Osteocyte (in vitro differentiated cells): ENCODE measurements at regions not wholly inside any gene's neighbourhood (a gene's known extent, or its start where the extent isn't known, plus 50 kb on each side); places are given as distances from the start of the nearest gene placed in this dataset.

Source experiments
- DNase-seq: peaks from one replicate; pipeline ENCODE4 v3.0.0; 2021; ENCODE audit warnings: mixed read lengths; ENCODE audit not compliant: unreplicated experiment; ENCODE audit errors: extremely low spot score
- H3K27ac Mint-ChIP-seq: one replicate; pipeline ENCODE4 v1.8.0; 2021; ENCODE audit warnings: mild to moderate bottlenecking, mixed read lengths; ENCODE audit not compliant: unreplicated experiment
- H3K27me3 Mint-ChIP-seq: one replicate; pipeline ENCODE4 v1.8.0; 2021; ENCODE audit warnings: mixed read lengths; ENCODE audit not compliant: unreplicated experiment
- H3K36me3 Mint-ChIP-seq: one replicate; pipeline ENCODE4 v1.8.0; 2021; ENCODE audit warnings: mixed read lengths; ENCODE audit not compliant: unreplicated experiment
- H3K4me1 Mint-ChIP-seq: one replicate; pipeline ENCODE4 v1.8.0; 2021; ENCODE audit warnings: mixed read lengths; ENCODE audit not compliant: unreplicated experiment
- H3K4me3 Mint-ChIP-seq: one replicate; pipeline ENCODE4 v1.8.0; 2021; ENCODE audit warnings: mild to moderate bottlenecking, moderate library complexity, mixed read lengths; ENCODE audit not compliant: unreplicated experiment
- H3K9me3 Mint-ChIP-seq: one replicate; pipeline ENCODE4 v1.8.0; 2021; ENCODE audit warnings: mixed read lengths; ENCODE audit not compliant: unreplicated experiment
- CTCF ChIP-seq: fragments of 200-600 bp; sonication (generic); IDR thresholded peaks from 2 replicates; pipeline ENCODE4 v1.5.0; 2021; ENCODE audit warnings: antibody characterized with exemption, mild to moderate bottlenecking, moderate library complexity

DNA sequence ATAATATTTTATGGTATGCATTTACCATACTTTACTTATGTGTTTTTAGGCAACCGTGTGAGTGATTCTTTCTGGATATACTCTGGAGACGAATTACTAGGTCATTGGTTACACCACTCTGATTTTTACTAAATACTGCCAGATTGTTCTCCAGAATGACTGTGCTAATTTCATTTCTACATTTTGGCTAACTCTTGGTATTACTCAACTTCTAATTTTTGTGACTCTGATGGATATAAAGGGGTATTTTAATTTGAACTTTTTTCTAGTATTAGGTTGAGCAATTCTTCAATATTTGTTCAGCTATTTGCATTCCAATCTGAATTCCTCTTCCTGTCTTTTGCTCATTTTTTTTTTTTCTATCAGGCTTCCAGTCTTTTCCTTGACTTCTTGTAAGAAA is 223.6 kb downstream of the MDFIC start:
- no peak for DNase-seq

GRCh38 chr7:115137816-115138215 is 215.9 kb downstream of the MDFIC start:
- H3K27me3 Mint-ChIP-seq, result peaks cover 5% of the 10 kb centered on the region
- no peak for DNase-seq
- H3K9me3 Mint-ChIP-seq, result no peaks in the 10 kb centered on the region
- H3K4me3 Mint-ChIP-seq, result no peak overlapping the region
- H3K27ac Mint-ChIP-seq, result no peak overlapping the region
- H3K36me3 Mint-ChIP-seq, result no peaks in the 10 kb centered on the region
- TF ChIP-seq CTCF, result no peak
- H3K4me1 Mint-ChIP-seq, result no peaks in the 10 kb centered on the region

More for the DNA sequence above, 223.6 kb downstream of the MDFIC start:
- H3K9me3 Mint-ChIP-seq, result no peaks in the 10 kb centered on the region
- H3K4me3 Mint-ChIP-seq, result no peak overlapping the region
- H3K27me3 Mint-ChIP-seq, result peaks cover 3% of the 10 kb centered on the region
- H3K4me1 Mint-ChIP-seq, result peaks cover 8% of the 10 kb centered on the region
- no peak overlapping the region for H3K27ac Mint-ChIP-seq
- no peaks in the 10 kb centered on the region for H3K36me3 Mint-ChIP-seq
- TF ChIP-seq CTCF, result no peak

DNA sequence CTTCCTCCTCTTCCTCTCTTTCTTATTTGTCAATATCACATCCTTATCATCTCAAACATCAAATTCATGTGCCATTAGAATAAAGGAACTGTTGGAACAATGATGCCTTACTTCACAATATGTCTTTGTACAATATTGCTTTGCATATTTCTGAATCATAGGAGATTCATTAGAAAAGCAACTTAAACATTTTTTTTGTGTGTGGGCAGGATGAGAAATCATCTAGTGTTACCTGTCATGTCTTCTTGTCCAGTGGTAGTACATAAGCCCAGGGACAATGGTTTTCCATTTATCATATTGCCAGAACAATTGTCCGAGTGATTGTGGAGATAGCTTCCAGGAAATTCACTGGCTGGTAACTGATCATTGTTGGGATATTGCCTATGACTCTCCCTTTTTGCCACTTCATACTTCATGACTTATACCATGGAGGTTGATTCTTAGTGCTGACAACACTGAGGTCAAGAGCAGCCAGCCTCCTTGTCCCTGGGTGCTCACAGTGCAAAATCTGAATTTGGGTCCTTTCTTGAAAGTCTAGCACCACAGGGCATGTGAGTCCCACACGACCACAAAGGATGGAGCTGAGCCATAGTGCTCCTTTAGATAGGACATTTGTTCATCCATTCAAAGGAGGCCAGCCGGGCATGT is 215.0 kb downstream of the MDFIC start:
- Mint-ChIP-seq H3K4me3 (no peak overlapping the region), H3K4me1 (no peaks in the 10 kb centered on the region), H3K9me3 (no peaks in the 10 kb centered on the region), H3K27ac (no peak overlapping the region), H3K36me3 (no peaks in the 10 kb centered on the region), H3K27me3 (peaks cover 5% of the 10 kb centered on the region)
- TF ChIP-seq CTCF, result no peak
- no peak for DNase-seq

DNA sequence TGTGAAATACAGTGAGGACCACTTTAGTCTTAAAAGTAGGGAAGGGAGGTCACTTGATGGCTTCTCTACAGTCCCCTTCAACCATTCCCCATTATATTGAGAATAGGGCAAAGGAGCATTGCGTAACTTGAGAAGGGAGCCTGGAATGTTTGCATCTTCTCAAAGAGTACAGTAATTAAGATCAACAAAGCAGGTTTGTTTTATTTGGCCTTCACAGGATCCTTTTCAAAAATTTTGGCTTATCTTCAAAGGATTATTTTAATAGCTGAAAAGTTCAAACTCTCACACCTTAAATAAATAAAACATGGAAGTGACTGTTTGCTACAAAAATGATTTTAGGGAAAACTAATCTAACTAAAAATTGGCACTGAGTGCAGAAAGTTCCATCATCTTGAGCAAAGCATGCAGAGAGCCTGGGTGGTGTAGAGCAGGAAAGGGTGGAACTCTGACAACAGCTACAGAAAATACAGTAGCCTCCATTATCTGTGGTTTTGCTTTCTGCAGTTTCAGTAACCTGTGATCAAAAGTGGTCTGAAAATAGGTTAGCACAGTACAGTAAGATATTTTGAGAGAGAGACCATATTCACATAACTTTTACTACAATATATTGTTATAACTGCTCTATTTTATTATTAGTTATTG is 214.0 kb downstream of the MDFIC start:
- no peak overlapping the region for H3K27ac Mint-ChIP-seq
- TF ChIP-seq CTCF, result no peak
- H3K4me1 Mint-ChIP-seq, result no peaks in the 10 kb centered on the region

DNA sequence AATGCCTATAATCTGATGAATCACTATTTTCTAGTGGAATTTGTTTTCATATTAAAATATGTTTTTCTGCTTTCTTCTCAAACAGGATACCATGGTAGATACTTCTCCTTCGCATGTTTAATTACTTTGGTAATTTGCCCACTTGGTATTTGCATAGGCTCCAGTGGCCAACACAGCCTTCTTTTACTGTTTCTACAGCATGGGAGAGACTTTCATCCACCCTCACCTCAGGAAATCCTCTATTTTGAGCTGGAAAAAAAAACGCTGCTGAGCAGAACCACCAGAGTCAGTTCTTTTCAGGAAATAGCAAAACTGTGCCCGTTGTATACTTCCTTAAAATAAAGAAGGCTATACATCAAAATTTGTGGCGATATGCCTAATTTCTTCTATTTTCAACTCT is 213.3 kb downstream of the MDFIC start:
- no peaks in the 10 kb centered on the region for H3K27me3 Mint-ChIP-seq
- H3K36me3 Mint-ChIP-seq, result no peaks in the 10 kb centered on the region
- no peak for TF ChIP-seq CTCF
- no peak overlapping the region for H3K4me3 Mint-ChIP-seq
- no peaks in the 10 kb centered on the region for H3K4me1 Mint-ChIP-seq
- H3K9me3 Mint-ChIP-seq, result no peaks in the 10 kb centered on the region
- H3K27ac Mint-ChIP-seq, result no peak overlapping the region
- DNase-seq, result no peak

More for the DNA sequence above, 214.0 kb downstream of the MDFIC start:
- no peak overlapping the region for H3K4me3 Mint-ChIP-seq
- DNase-seq, result no peak
- no peaks in the 10 kb centered on the region for H3K9me3 Mint-ChIP-seq
- peaks cover 5% of the 10 kb centered on the region for H3K27me3 Mint-ChIP-seq
- H3K36me3 Mint-ChIP-seq, result no peaks in the 10 kb centered on the region
